SH-SY5Y (cell line): ENCODE measurements at regions not wholly inside any gene's neighbourhood (a gene's known extent, or its start where the extent isn't known, plus 50 kb on each side); places are given as distances from the start of the nearest gene placed in this dataset.

Source experiments
- GATA2 ChIP-seq: IDR thresholded peaks from 2 replicates; pipeline ENCODE4 v1.6.1; 2011; ENCODE audit warnings: mild to moderate bottlenecking, low read depth, low read length
- GATA3 ChIP-seq: IDR thresholded peaks from 2 replicates; pipeline ENCODE4 v1.6.1; 2011; ENCODE audit warnings: low read depth, mild to moderate bottlenecking, low read length, moderate library complexity

DNA sequence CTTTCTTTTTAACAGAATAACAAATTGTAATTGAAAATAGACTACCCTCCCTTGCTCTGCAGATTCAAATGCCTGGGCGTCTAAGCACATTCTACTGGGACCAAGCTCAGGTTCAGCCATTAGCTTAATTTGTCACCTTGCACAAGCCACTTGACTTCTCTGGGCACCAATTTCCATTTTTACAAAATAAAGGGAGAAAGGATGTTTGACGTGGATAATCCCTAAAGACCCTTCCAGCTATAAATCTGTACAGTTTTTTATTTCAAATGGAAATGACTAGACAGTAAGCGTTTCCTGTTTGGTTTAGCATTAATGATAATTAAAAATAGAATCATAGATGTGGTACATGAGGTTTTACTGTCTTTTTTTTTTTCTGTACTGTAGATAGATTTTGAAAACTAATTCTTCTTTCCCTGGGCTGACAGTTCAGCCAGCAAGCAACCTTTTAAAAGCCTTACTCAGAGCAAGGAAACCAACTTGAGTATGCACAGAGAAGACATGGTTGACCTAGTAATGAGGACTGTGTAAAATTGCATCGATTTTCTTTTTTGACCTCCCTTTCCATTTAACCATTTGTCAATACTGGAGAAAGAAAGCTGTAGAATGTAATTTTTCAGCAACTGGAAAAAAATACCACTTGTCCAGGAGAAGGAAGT lies 1329.5 kb upstream of the CDH8 start:
- TF ChIP-seq GATA3 (no peak), GATA2 (no peak)
